HG03521 (cell line): ENCODE measurements at regions not wholly inside any gene's neighbourhood (a gene's known extent, or its start where the extent isn't known, plus 50 kb on each side); places are given as distances from the start of the nearest gene placed in this dataset.
"Not testable (repeated sequence)": the region's sequence is repeated elsewhere in the genome, so short reads cannot be mapped to it uniquely, and the experiment has no call there.

Experiments
- ATAC-seq: cut with Tn5 transposase; IDR thresholded peaks from one replicate; pipeline ENCODE4 v1.9.1; 2021; ENCODE audit warnings: mild to moderate bottlenecking, moderate library complexity; ENCODE audit not compliant: unreplicated experiment

- ATAC-seq: no peak
Measured at GRCh38 chr13:69283301-69283700, 824.3 kb upstream of the ATXN8OS start.

- ATAC-seq: no peak
Measured at GRCh38 chr13:69280399-69280798, 827.2 kb upstream of the ATXN8OS start.

GRCh38 chr13:69279213-69279612 is 828.4 kb upstream of the ATXN8OS start:
- ATAC-seq: no peak

GRCh38 chr13:69274231-69274630 is 833.4 kb upstream of the ATXN8OS start:
- ATAC-seq: no peak

- no peak for ATAC-seq
Measured at GRCh38 chr13:69264362-69265334, 843.0 kb upstream of the ATXN8OS start.

GRCh38 chr13:69243366-69243765 is 864.3 kb upstream of the ATXN8OS start:
- ATAC-seq: no peak

GRCh38 chr13:69234171-69234570 is 873.5 kb upstream of the ATXN8OS start:
- ATAC-seq: no peak

- ATAC-seq: no peak
Measured at GRCh38 chr13:69226427-69226826, 881.2 kb upstream of the ATXN8OS start.

GRCh38 chr13:69221633-69222498 is 885.8 kb upstream of the ATXN8OS start:
- not testable (repeated sequence) for ATAC-seq

GRCh38 chr13:69213396-69213795 is 894.2 kb upstream of the ATXN8OS start:
- ATAC-seq: no peak

- no peak for ATAC-seq
Measured at GRCh38 chr13:69204620-69205019, 903.0 kb upstream of the ATXN8OS start.

GRCh38 chr13:69202996-69203395 is 904.6 kb upstream of the ATXN8OS start:
- no peak for ATAC-seq

- no peak for ATAC-seq
Measured at GRCh38 chr13:69199664-69200063, 908.0 kb upstream of the ATXN8OS start.

GRCh38 chr13:69198706-69199105 is 908.9 kb upstream of the ATXN8OS start:
- no peak for ATAC-seq

- ATAC-seq: no peak
Measured at GRCh38 chr13:69194130-69194529, 913.5 kb upstream of the ATXN8OS start.

- no peak for ATAC-seq
Measured at GRCh38 chr13:69180034-69180433, 927.6 kb upstream of the ATXN8OS start.

GRCh38 chr13:69178000-69178399 is 929.6 kb upstream of the ATXN8OS start:
- no peak for ATAC-seq

- no peak for ATAC-seq
Measured at GRCh38 chr13:69168436-69168835, 939.2 kb upstream of the ATXN8OS start.

- no peak for ATAC-seq
Measured at GRCh38 chr13:69155136-69155535, 952.5 kb upstream of the ATXN8OS start.

- no peak for ATAC-seq
Measured at GRCh38 chr13:69142101-69142500, 965.5 kb upstream of the ATXN8OS start.

GRCh38 chr13:69124996-69125395 is 982.6 kb upstream of the ATXN8OS start:
- ATAC-seq: no peak
